GM18511 (cell line): ENCODE measurements at regions not wholly inside any gene's neighbourhood (a gene's known extent, or its start where the extent isn't known, plus 50 kb on each side); places are given as distances from the start of the nearest gene placed in this dataset.

Experiments used
- ATAC-seq: cut with Tn5 transposase; IDR thresholded peaks from one replicate; pipeline ENCODE4 v1.9.1; 2021; ENCODE audit warnings: mild to moderate bottlenecking, moderate library complexity; ENCODE audit not compliant: unreplicated experiment

- ATAC-seq: no peak
These were observed 98.5 kb upstream of the ZFP64 start for GRCh38 chr20:52289956-52290565.

- ATAC-seq: no peak
These were observed 88.8 kb upstream of the ZFP64 start for GRCh38 chr20:52280407-52280806.

- ATAC-seq: no peak
These were observed 88.1 kb upstream of the ZFP64 start for GRCh38 chr20:52279706-52280105.

- no peak for ATAC-seq
These were observed 83.7 kb upstream of the ZFP64 start for GRCh38 chr20:52275181-52275691.

- ATAC-seq: no peak
These were observed 79.1 kb upstream of the ZFP64 start for GRCh38 chr20:52270696-52271095.

GRCh38 chr20:52270001-52270606, 78.5 kb upstream of the ZFP64 start:
- ATAC-seq: no peak

- ATAC-seq: no peak
These were observed 77.7 kb upstream of the ZFP64 start for GRCh38 chr20:52269321-52269720.

- ATAC-seq: no peak
These were observed 76.7 kb upstream of the ZFP64 start for GRCh38 chr20:52268184-52268749.

- ATAC-seq: no peak
These were observed 75.8 kb upstream of the ZFP64 start for GRCh38 chr20:52267418-52267817.

- no peak for ATAC-seq
These were observed 72.2 kb upstream of the ZFP64 start for GRCh38 chr20:52263757-52264156.

- ATAC-seq: no peak
These were observed 70.2 kb upstream of the ZFP64 start for GRCh38 chr20:52261792-52262191.

GRCh38 chr20:52259295-52259694, 67.7 kb upstream of the ZFP64 start:
- no peak for ATAC-seq

GRCh38 chr20:52256454-52256853, 64.9 kb upstream of the ZFP64 start:
- no peak for ATAC-seq

GRCh38 chr20:52252664-52253063, 61.1 kb upstream of the ZFP64 start:
- no peak for ATAC-seq

GRCh38 chr20:52251827-52252226, 60.2 kb upstream of the ZFP64 start:
- ATAC-seq: no peak

- no peak for ATAC-seq
These were observed 59.6 kb upstream of the ZFP64 start for GRCh38 chr20:52251136-52251700.

- ATAC-seq: no peak
These were observed 56.0 kb upstream of the ZFP64 start for GRCh38 chr20:52247548-52247947.

GRCh38 chr20:52246366-52246765, 54.8 kb upstream of the ZFP64 start:
- ATAC-seq: no peak

GRCh38 chr20:52244702-52245101, 53.1 kb upstream of the ZFP64 start:
- no peak for ATAC-seq

GRCh38 chr20:52242237-52243230, 51.0 kb upstream of the ZFP64 start:
- ATAC-seq: no peak
